ENCODE measurements at regions not wholly inside any gene's neighbourhood (a gene's known extent, or its start where the extent isn't known, plus 50 kb on each side); places are given as distances from the start of the nearest gene placed in this dataset.

GRCh38 chrX:40422021-40422420 lies 158.7 kb upstream of the ATP6AP2 start:
- no peaks in the 10 kb centered on the region for H3K36me3 ChIP-seq
- H3K4me1 ChIP-seq: peaks cover 5% of the 10 kb centered on the region; the same call in 1 of the 2 replicates
- no peak overlapping the region for H3K4me3 ChIP-seq (ENCODE audit: low read depth, low read length)
- DNase-seq: no peak
- no peaks in the 10 kb centered on the region for H3K27me3 ChIP-seq
- TF ChIP-seq CTCF (IDR thresholded peaks at IDR 0.05; ENCODE audit: low read depth, low read length): no peak
- H3K9me3 ChIP-seq: no peaks in the 10 kb centered on the region

- no peaks in the 10 kb centered on the region for H3K36me3 ChIP-seq
- H3K4me3 ChIP-seq (ENCODE audit: low read depth, low read length): no peak overlapping the region
- no peaks in the 10 kb centered on the region for H3K9me3 ChIP-seq
- H3K27me3 ChIP-seq: no peaks in the 10 kb centered on the region
- TF ChIP-seq CTCF (IDR thresholded peaks at IDR 0.05; ENCODE audit: low read depth, low read length): no peak
- H3K4me1 ChIP-seq: peaks cover 5% of the 10 kb centered on the region; the same call in 1 of the 2 replicates
- peak; percentile 45 for DNase-seq
Measured at GRCh38 chrX:40420899-40421729, 159.7 kb upstream of the ATP6AP2 start.

GRCh38 chrX:40418813-40419195 lies 162.0 kb upstream of the ATP6AP2 start:
- H3K27me3 ChIP-seq: no peaks in the 10 kb centered on the region
- no peak for TF ChIP-seq CTCF (IDR thresholded peaks at IDR 0.05; ENCODE audit: low read depth, low read length)
- no peaks in the 10 kb centered on the region for H3K36me3 ChIP-seq
- peaks cover 16% of the 10 kb centered on the region for H3K4me1 ChIP-seq
- H3K4me3 ChIP-seq (ENCODE audit: low read depth, low read length): no peak overlapping the region
- no peak for DNase-seq
- H3K9me3 ChIP-seq: no peaks in the 10 kb centered on the region

GRCh38 chrX:40418146-40418812 lies 162.5 kb upstream of the ATP6AP2 start:
- Histone ChIP-seq H3K27me3 (no peaks in the 10 kb centered on the region), H3K9me3 (no peaks in the 10 kb centered on the region), H3K4me1 (peaks cover 16% of the 10 kb centered on the region), H3K36me3 (no peaks in the 10 kb centered on the region), H3K4me3 (ENCODE audit: low read depth, low read length) (no peak overlapping the region)
- no peak for TF ChIP-seq CTCF (IDR thresholded peaks at IDR 0.05; ENCODE audit: low read depth, low read length)
- DNase-seq: no peak

- H3K27me3 ChIP-seq: no peaks in the 10 kb centered on the region
- H3K9me3 ChIP-seq: no peaks in the 10 kb centered on the region
- no peaks in the 10 kb centered on the region for H3K36me3 ChIP-seq
- DNase-seq: peak; percentile 85
- no peak for TF ChIP-seq CTCF (IDR thresholded peaks at IDR 0.05; ENCODE audit: low read depth, low read length)
- H3K4me1 ChIP-seq: peaks cover 16% of the 10 kb centered on the region
- H3K4me3 ChIP-seq (ENCODE audit: low read depth, low read length): no peak overlapping the region
Measured at GRCh38 chrX:40415675-40416074, 165.1 kb upstream of the ATP6AP2 start.

- Histone ChIP-seq H3K36me3 (no peaks in the 10 kb centered on the region), H3K27me3 (no peaks in the 10 kb centered on the region), H3K9me3 (no peaks in the 10 kb centered on the region), H3K4me1 (peaks cover 16% of the 10 kb centered on the region), H3K4me3 (ENCODE audit: low read depth, low read length) (no peak overlapping the region)
- peak; percentile 54 for DNase-seq
- TF ChIP-seq CTCF (IDR thresholded peaks at IDR 0.05; ENCODE audit: low read depth, low read length): no peak
Measured at GRCh38 chrX:40414335-40414734, 166.4 kb upstream of the ATP6AP2 start.

Measured in BE2C (cell line).